ENCODE measurements at regions not wholly inside any gene's neighbourhood (a gene's known extent, or its start where the extent isn't known, plus 50 kb on each side); places are given as distances from the start of the nearest gene placed in this dataset.
A peak's percentile ranks its signal among the peaks of the same experiment; 100 is the strongest.

- H3K4me3 ChIP-seq, result no peak overlapping the region
- no peak overlapping the region for H3K27ac ChIP-seq
- no peaks in the 10 kb centered on the region for H3K36me3 ChIP-seq
- H3K9me3 ChIP-seq, result no peaks in the 10 kb centered on the region
- no peak for TF ChIP-seq CTCF (IDR thresholded peaks at IDR 0.05)
- ATAC-seq (no peak), DNase-seq (no peak)
- no peaks in the 10 kb centered on the region for H3K4me1 ChIP-seq
- no peaks in the 10 kb centered on the region for H3K27me3 ChIP-seq
- intact Hi-C loops (cut with DNase I), result no loop called here
These were observed 80.7 kb upstream of the C9orf72 start for GRCh38 chr9:27653957-27654356.

DNA sequence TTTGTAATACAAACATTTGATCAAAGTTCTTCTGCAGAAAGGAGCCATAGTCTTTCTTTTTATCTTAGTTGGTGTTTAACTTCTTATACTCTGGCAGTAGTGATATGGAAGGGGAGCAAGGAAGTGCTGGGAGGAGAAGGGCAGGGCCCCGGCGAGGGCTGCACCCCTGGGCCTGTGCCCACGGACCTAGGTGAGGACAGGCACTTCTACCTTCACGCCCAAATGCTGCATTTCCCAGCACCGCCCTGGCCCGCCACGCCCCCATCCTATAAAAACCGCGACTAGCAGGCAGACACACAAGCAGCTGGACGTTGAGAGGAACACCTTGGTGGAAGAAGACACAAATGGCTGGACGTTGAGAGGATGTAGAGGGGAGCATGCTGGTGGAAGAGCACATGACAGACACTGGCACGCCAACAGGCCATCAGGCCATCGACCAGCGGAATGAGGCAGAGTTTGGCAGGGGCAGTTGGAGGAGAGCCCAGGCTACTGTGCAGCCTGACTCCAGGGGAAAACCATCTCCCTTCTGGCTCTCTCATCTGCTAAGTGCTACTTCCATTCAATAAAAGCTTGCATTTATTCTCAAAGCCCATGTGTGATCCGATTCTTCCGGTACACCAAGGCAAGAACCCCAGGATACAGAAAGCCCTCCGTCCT, 81.5 kb upstream of the C9orf72 start:
- Histone ChIP-seq H3K27ac (no peak overlapping the region), H3K27me3 (no peaks in the 10 kb centered on the region), H3K4me1 (no peaks in the 10 kb centered on the region), H3K9me3 (no peaks in the 10 kb centered on the region), H3K4me3 (no peak overlapping the region), H3K36me3 (no peaks in the 10 kb centered on the region)
- TF ChIP-seq CTCF (IDR thresholded peaks at IDR 0.05), result no peak
- intact Hi-C loops (cut with DNase I), result no loop called here
- DNase-seq (no peak), ATAC-seq (no peak)

GRCh38 chr9:27655441-27655840, 82.2 kb upstream of the C9orf72 start:
- Histone ChIP-seq H3K4me1 (no peaks in the 10 kb centered on the region), H3K36me3 (no peaks in the 10 kb centered on the region), H3K4me3 (no peak overlapping the region), H3K27ac (no peak overlapping the region), H3K27me3 (no peaks in the 10 kb centered on the region), H3K9me3 (no peaks in the 10 kb centered on the region)
- no peak for TF ChIP-seq CTCF (IDR thresholded peaks at IDR 0.05)
- peak; percentile 62 for ATAC-seq
- intact Hi-C loops (cut with DNase I), result no loop called here
- DNase-seq, result no peak

GRCh38 chr9:27659001-27659400, 85.7 kb upstream of the C9orf72 start:
- no peak for TF ChIP-seq CTCF (IDR thresholded peaks at IDR 0.05)
- ATAC-seq, result no peak
- intact Hi-C loops (cut with DNase I), result no loop called here

DNA sequence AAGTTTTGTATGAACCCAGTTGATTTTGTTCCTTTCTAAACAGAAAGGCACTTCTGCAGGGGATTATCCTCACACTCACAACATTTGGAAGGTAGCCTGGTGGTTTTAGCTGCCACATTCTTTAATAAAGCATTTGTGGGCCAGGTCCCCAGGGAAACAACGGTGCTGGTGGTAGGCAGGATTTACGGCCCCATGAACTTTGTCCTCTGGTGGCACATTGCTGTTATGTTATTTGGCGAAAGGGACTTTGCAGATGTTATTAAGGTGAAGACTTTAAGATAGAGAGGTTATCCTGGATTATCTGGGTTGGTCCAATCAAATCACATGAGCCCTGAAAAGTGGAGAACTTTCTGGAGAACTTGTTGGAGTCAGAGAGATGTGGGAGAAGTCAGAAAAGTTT, 86.3 kb upstream of the C9orf72 start:
- Histone ChIP-seq H3K36me3 (no peaks in the 10 kb centered on the region), H3K27ac (no peak overlapping the region), H3K27me3 (no peaks in the 10 kb centered on the region), H3K4me1 (no peaks in the 10 kb centered on the region), H3K9me3 (no peaks in the 10 kb centered on the region), H3K4me3 (no peak overlapping the region)
- DNase-seq (no peak), ATAC-seq (no peak)
- intact Hi-C loops (cut with DNase I), result no loop called here
- no peak for TF ChIP-seq CTCF (IDR thresholded peaks at IDR 0.05)

More at GRCh38 chr9:27659001-27659400, 85.7 kb upstream of the C9orf72 start:
- Histone ChIP-seq H3K4me1 (no peaks in the 10 kb centered on the region), H3K4me3 (no peak overlapping the region), H3K36me3 (no peaks in the 10 kb centered on the region), H3K27ac (no peak overlapping the region), H3K9me3 (no peaks in the 10 kb centered on the region), H3K27me3 (no peaks in the 10 kb centered on the region)
- no peak for DNase-seq

DNA sequence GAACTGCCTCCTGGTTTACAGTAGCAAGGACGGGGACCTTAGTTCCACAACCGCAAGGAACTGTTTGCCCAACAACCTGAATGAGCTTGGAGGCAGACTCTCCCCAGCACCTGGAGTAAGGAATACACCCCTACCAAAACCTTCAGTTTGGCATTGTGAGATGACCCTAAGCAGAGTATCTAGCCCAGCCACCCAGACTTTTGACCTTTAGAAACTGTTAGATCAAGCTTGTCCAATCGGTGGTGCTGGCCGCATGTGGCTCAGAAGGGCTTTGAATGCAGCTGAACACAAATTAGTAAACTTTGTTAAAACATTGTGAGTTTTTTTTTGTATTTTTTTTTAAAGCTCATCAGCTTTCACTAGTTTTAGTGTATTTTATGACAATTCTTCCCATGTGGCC, 86.9 kb upstream of the C9orf72 start:
- Histone ChIP-seq H3K4me3 (no peak overlapping the region), H3K36me3 (no peaks in the 10 kb centered on the region), H3K27me3 (no peaks in the 10 kb centered on the region), H3K4me1 (no peaks in the 10 kb centered on the region), H3K27ac (no peak overlapping the region), H3K9me3 (no peaks in the 10 kb centered on the region)
- DNase-seq (no peak), ATAC-seq (no peak)
- TF ChIP-seq CTCF (IDR thresholded peaks at IDR 0.05), result no peak
- intact Hi-C loops (cut with DNase I), result no loop called here
